ENCODE measurements at regions not wholly inside any gene's neighbourhood (a gene's known extent, or its start where the extent isn't known, plus 50 kb on each side); places are given as distances from the start of the nearest gene placed in this dataset.

DNA sequence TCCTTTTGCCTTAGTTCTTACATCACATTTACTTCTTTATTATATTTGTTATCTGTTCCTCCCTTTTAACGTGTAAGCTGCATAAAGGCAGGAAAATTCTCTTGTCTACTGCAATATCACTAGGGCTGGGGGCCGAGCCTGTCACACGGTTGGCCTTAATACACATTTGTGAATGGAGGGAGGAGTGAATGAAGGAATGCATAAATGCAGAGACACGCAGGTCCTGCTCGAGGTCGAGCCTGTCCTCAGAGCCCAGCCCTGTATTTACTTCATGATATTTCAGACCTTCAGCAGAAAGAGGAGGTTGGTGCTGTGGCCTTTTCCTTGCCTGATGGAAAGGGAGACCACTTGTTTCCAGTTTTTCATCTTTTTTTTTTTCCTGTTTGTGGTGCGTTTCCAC, 671.3 kb downstream of the PTPRU start:
- TF ChIP-seq, protein P1, sequence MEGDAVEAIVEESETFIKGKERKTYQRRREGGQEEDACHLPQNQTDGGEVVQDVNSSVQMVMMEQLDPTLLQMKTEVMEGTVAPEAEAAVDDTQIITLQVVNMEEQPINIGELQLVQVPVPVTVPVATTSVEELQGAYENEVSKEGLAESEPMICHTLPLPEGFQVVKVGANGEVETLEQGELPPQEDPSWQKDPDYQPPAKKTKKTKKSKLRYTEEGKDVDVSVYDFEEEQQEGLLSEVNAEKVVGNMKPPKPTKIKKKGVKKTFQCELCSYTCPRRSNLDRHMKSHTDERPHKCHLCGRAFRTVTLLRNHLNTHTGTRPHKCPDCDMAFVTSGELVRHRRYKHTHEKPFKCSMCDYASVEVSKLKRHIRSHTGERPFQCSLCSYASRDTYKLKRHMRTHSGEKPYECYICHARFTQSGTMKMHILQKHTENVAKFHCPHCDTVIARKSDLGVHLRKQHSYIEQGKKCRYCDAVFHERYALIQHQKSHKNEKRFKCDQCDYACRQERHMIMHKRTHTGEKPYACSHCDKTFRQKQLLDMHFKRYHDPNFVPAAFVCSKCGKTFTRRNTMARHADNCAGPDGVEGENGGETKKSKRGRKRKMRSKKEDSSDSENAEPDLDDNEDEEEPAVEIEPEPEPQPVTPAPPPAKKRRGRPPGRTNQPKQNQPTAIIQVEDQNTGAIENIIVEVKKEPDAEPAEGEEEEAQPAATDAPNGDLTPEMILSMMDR (IDR thresholded peaks at IDR 0.05) = no peak
- TF ChIP-seq EP300 (IDR thresholded peaks at IDR 0.05) (no peak), POLR2A (IDR thresholded peaks at IDR 0.05; ENCODE audit: low read depth) (no peak), POLR2AphosphoS5 (IDR thresholded peaks at IDR 0.05) (no peak)

Data from esophagus muscularis mucosa (tissue), 4 donors.